ENCODE measurements at regions not wholly inside any gene's neighbourhood (a gene's known extent, or its start where the extent isn't known, plus 50 kb on each side); places are given as distances from the start of the nearest gene placed in this dataset.
"Not testable (repeated sequence)": the region's sequence is repeated elsewhere in the genome, so short reads cannot be mapped to it uniquely, and the experiment has no call there.

GRCh38 chr13:76330761-76331160 is 555.4 kb downstream of the KCTD12 start:
- DNase-seq = no peak

GRCh38 chr13:76329866-76330580 is 556.2 kb downstream of the KCTD12 start:
- no peak for DNase-seq

GRCh38 chr13:76329004-76329403 is 557.2 kb downstream of the KCTD12 start:
- no peak for DNase-seq

GRCh38 chr13:76326343-76326742 is 559.9 kb downstream of the KCTD12 start:
- no peak for DNase-seq

GRCh38 chr13:76319921-76320320 is 566.3 kb downstream of the KCTD12 start:
- DNase-seq = no peak

GRCh38 chr13:76316998-76317527 is 569.1 kb downstream of the KCTD12 start:
- DNase-seq = no peak

GRCh38 chr13:76314495-76314894 is 571.7 kb downstream of the KCTD12 start:
- DNase-seq = no peak

- no peak for DNase-seq
These were observed 579.1 kb downstream of the KCTD12 start for GRCh38 chr13:76307142-76307541.

- DNase-seq = no peak
These were observed 585.5 kb downstream of the KCTD12 start for GRCh38 chr13:76300688-76301087.

- DNase-seq = no peak
These were observed 588.9 kb downstream of the KCTD12 start for GRCh38 chr13:76297331-76297730.

- no peak for DNase-seq
These were observed 589.5 kb downstream of the KCTD12 start for GRCh38 chr13:76296751-76297150.

GRCh38 chr13:76295020-76295419 is 591.2 kb downstream of the KCTD12 start:
- DNase-seq = not testable (repeated sequence)

- no peak for DNase-seq
These were observed 592.5 kb downstream of the KCTD12 start for GRCh38 chr13:76293751-76294150.

GRCh38 chr13:76293346-76293745 is 592.9 kb downstream of the KCTD12 start:
- no peak for DNase-seq

- no peak for DNase-seq
These were observed 593.5 kb downstream of the KCTD12 start for GRCh38 chr13:76292726-76293125.

- no peak for DNase-seq
These were observed 594.2 kb downstream of the KCTD12 start for GRCh38 chr13:76292031-76292430.

- DNase-seq = no peak
These were observed 596.6 kb downstream of the KCTD12 start for GRCh38 chr13:76289558-76289957.

GRCh38 chr13:76286178-76286577 is 600.0 kb downstream of the KCTD12 start:
- no peak for DNase-seq

GRCh38 chr13:76285463-76285862 is 600.7 kb downstream of the KCTD12 start:
- no peak for DNase-seq

GRCh38 chr13:76279766-76280165 is 606.4 kb downstream of the KCTD12 start:
- not testable (repeated sequence) for DNase-seq

- no peak for DNase-seq
These were observed 614.4 kb downstream of the KCTD12 start for GRCh38 chr13:76271728-76272232.

- DNase-seq = not testable (repeated sequence)
These were observed 617.9 kb downstream of the KCTD12 start for GRCh38 chr13:76268307-76268706.

- no peak for DNase-seq
These were observed 619.0 kb downstream of the KCTD12 start for GRCh38 chr13:76267216-76267615.

GRCh38 chr13:76266561-76266960 is 619.6 kb downstream of the KCTD12 start:
- no peak for DNase-seq

- DNase-seq = no peak
These were observed 614.1 kb downstream of the LMO7 start for GRCh38 chr13:76250211-76250610.
